Neuronal stem cell (in vitro differentiated cells): ENCODE measurements at regions not wholly inside any gene's neighbourhood (a gene's known extent, or its start where the extent isn't known, plus 50 kb on each side); places are given as distances from the start of the nearest gene placed in this dataset.

Experiments used
- DNase-seq: peaks from one replicate; pipeline ENCODE4 v3.0.0-alpha.2; 2013; ENCODE audit warnings: low spot score
- H2AFZ ChIP-seq: one replicate; pipeline ENCODE4 v1.6.1; 2013; ENCODE audit warnings: mild to moderate bottlenecking, low read length, inconsistent platforms
- H2AK5ac ChIP-seq: 2 replicates; pipeline ENCODE4 v1.6.1; 2013; ENCODE audit warnings: low read depth, mild to moderate bottlenecking, inconsistent platforms, low read length, moderate library complexity, mixed read lengths
- H2BK120ac ChIP-seq: 2 replicates; pipeline ENCODE4 v1.6.1; 2013; ENCODE audit warnings: low read depth, mild to moderate bottlenecking, inconsistent platforms, low read length, moderate library complexity, mixed read lengths
- H2BK12ac ChIP-seq: one replicate; pipeline ENCODE4 v1.6.1; 2013; ENCODE audit warnings: low read length, inconsistent platforms
- H2BK15ac ChIP-seq: 2 replicates; pipeline ENCODE4 v1.6.1; 2013; ENCODE audit warnings: mild to moderate bottlenecking, low read length, inconsistent platforms, mixed read lengths
- H2BK5ac ChIP-seq: one replicate; pipeline ENCODE4 v1.6.1; 2013; ENCODE audit warnings: inconsistent platforms, mild to moderate bottlenecking, low read length, moderate library complexity
- H3K14ac ChIP-seq: one replicate; pipeline ENCODE4 v1.6.1; 2013; ENCODE audit warnings: low read length, inconsistent platforms
- H3K18ac ChIP-seq: 2 replicates; pipeline ENCODE4 v1.6.1; 2013; ENCODE audit warnings: low read length, inconsistent platforms
- H3K23ac ChIP-seq: 2 replicates; pipeline ENCODE4 v1.6.1; 2013; ENCODE audit warnings: low read depth, mild to moderate bottlenecking, mixed read lengths, low read length, inconsistent platforms; ENCODE audit not compliant: poor library complexity
- H3K27ac ChIP-seq: replicated peaks from 3 replicates; pipeline ENCODE4 v1.5.1; 2013; ENCODE audit warnings: low read length, inconsistent platforms
- H3K27me3 ChIP-seq, 3 experiments: 2 replicates each; pipeline ENCODE4 v1.6.1; 2013; ENCODE audit warnings: low read length in 3 of 3, mild to moderate bottlenecking in 2 of 3, inconsistent platforms in 1 of 3, low read depth in 1 of 3, mixed read lengths in 1 of 3, moderate library complexity in 1 of 3; ENCODE audit not compliant: control insufficient read depth in 3 of 3, insufficient read depth in 3 of 3
- H3K36me3 ChIP-seq, 2 donors: replicated peaks in 1 of 2; 2 replicates each; pipeline ENCODE4 v1.6.1; 2013; ENCODE audit warnings: low read length in 2 of 2; ENCODE audit not compliant: control insufficient read depth in 2 of 2, insufficient read depth in 2 of 2
- H3K4ac ChIP-seq: 2 replicates; pipeline ENCODE4 v1.6.1; 2013; ENCODE audit warnings: inconsistent platforms, mild to moderate bottlenecking, low read length, moderate library complexity
- H3K4me1 ChIP-seq, 2 donors: 1 replicate in 1 of 2; 2 replicates in 1 of 2; pipeline ENCODE4 v1.6.1; 2013; ENCODE audit warnings: low read length in 2 of 2, low read depth in 1 of 2; ENCODE audit not compliant: control insufficient read depth in 2 of 2, insufficient read depth in 1 of 2
- H3K4me2 ChIP-seq: one replicate; pipeline ENCODE4 v1.6.1; 2013; ENCODE audit warnings: mild to moderate bottlenecking, low read length, inconsistent platforms; ENCODE audit not compliant: insufficient read depth, poor library complexity, severe bottlenecking
- H3K4me3 ChIP-seq, 2 donors: 2 replicates each; pipeline ENCODE4 v1.5.1; 2013; ENCODE audit warnings: low read length in 2 of 2, mild to moderate bottlenecking in 2 of 2, inconsistent platforms in 1 of 2, moderate library complexity in 1 of 2
- H3K79me1 ChIP-seq: one replicate; pipeline ENCODE4 v1.6.1; 2013; ENCODE audit warnings: low read depth, mild to moderate bottlenecking, inconsistent platforms, low read length, moderate library complexity
- H3K9ac ChIP-seq: one replicate; pipeline ENCODE4 v1.6.1; 2013; ENCODE audit warnings: mild to moderate bottlenecking, low read depth, low read length, inconsistent platforms; ENCODE audit not compliant: poor library complexity
- H3K9me3 ChIP-seq, 2 donors: replicated peaks in 1 of 2; 2 replicates each; pipeline versions ENCODE3 to v1.6.1; 2013; ENCODE audit warnings: low read length in 2 of 2, mild to moderate bottlenecking in 2 of 2, inconsistent platforms in 1 of 2, low read depth in 1 of 2, mixed read lengths in 1 of 2, moderate library complexity in 1 of 2; ENCODE audit not compliant: control insufficient read depth in 2 of 2, insufficient read depth in 1 of 2
- H4K8ac ChIP-seq: one replicate; pipeline ENCODE4 v1.6.1; 2013; ENCODE audit warnings: low read depth, mild to moderate bottlenecking, inconsistent platforms, low read length, moderate library complexity
- H4K91ac ChIP-seq: one replicate; pipeline ENCODE4 v1.6.1; 2013; ENCODE audit warnings: low read length, low read depth, mild to moderate bottlenecking, inconsistent platforms; ENCODE audit not compliant: poor library complexity
- WGBS, 2 donors: extraction: QIAGEN DNeasy Blood & Tissue Kit; methylation state at CpG; one replicate each; pipeline ENCODE4 v1.1.7; 2013; ENCODE audit warnings: missing lambda C conversion rate in 2 of 2, mixed read lengths in 1 of 2; ENCODE audit not compliant: insufficient read length in 2 of 2, insufficient replicate concordance in 1 of 2; ENCODE audit errors: extremely low coverage in 2 of 2; 5-methylcytosine and 5-hydroxymethylcytosine counted together

- Histone ChIP-seq H3K4ac (no peak overlapping the region), H3K9me3 (peaks cover 0 to 4% of the 10 kb centered on the region in 2 donors), H2BK120ac (no peak overlapping the region), H2BK15ac (no peak overlapping the region), H3K27me3 (no peaks in the 10 kb centered on the region), H3K4me2 (no peak overlapping the region), H4K8ac (no peak overlapping the region), H4K91ac (no peak overlapping the region), H2BK5ac (no peak overlapping the region), H3K36me3 (no peaks in the 10 kb centered on the region), H2AK5ac (no peak overlapping the region), H3K79me1 (no peaks in the 10 kb centered on the region), H2AFZ (no peak overlapping the region), H3K23ac (no peak overlapping the region), H3K4me3 (no peak overlapping the region), H3K14ac (no peak overlapping the region), H3K9ac (no peak overlapping the region), H3K4me1 (peaks cover 4 to 18% of the 10 kb centered on the region in 2 donors), H2BK12ac (no peak overlapping the region), H3K27ac (no peak overlapping the region), H3K18ac (no peak overlapping the region)
- no CpG with 5 or more reads among the region's 4 CpGs for WGBS, 2 donors
- DNase-seq = no peak
These were observed 131.6 kb upstream of the PLEKHG7 start for GRCh38 chr12:92571169-92571568.

GRCh38 chr12:92570056-92570753, 132.6 kb upstream of the PLEKHG7 start:
- H3K27me3 ChIP-seq = no peaks in the 10 kb centered on the region
- H2BK120ac ChIP-seq = no peak overlapping the region
- H3K27ac ChIP-seq = no peak overlapping the region
- H4K91ac ChIP-seq = no peak overlapping the region
- no peak overlapping the region for H3K14ac ChIP-seq
- no peak overlapping the region for H3K9ac ChIP-seq
- H3K23ac ChIP-seq = no peak overlapping the region
- WGBS, 2 donors = no CpG with 5 or more reads among the region's 4 CpGs
- no peak overlapping the region for H2BK15ac ChIP-seq
- H3K4ac ChIP-seq = no peak overlapping the region
- peaks cover 0 to 8% of the 10 kb centered on the region in 2 donors for H3K9me3 ChIP-seq
- no peak overlapping the region for H3K4me3 ChIP-seq
- no peak overlapping the region for H2BK5ac ChIP-seq
- H2AK5ac ChIP-seq = no peak overlapping the region
- H3K18ac ChIP-seq = no peak overlapping the region
- peak overlapping the region; percentile 30 for H2AFZ ChIP-seq
- DNase-seq = peak; percentile 89
- H4K8ac ChIP-seq = no peak overlapping the region
- H3K36me3 ChIP-seq = no peaks in the 10 kb centered on the region
- H3K4me1 ChIP-seq = peaks cover 4 to 17% of the 10 kb centered on the region in 2 donors
- no peak overlapping the region for H2BK12ac ChIP-seq
- H3K4me2 ChIP-seq = no peak overlapping the region
- no peaks in the 10 kb centered on the region for H3K79me1 ChIP-seq

- H2BK120ac ChIP-seq = no peak overlapping the region
- no peak overlapping the region for H3K14ac ChIP-seq
- no peak overlapping the region for H3K23ac ChIP-seq
- no CpG with 5 or more reads among the region's 2 CpGs for WGBS, 2 donors
- no peaks in the 10 kb centered on the region for H3K36me3 ChIP-seq
- H3K4me1 ChIP-seq = peaks cover 2 to 10% of the 10 kb centered on the region in 2 donors
- H3K27ac ChIP-seq = no peak overlapping the region
- H2BK15ac ChIP-seq = no peak overlapping the region
- H3K9ac ChIP-seq = no peak overlapping the region
- no peaks in the 10 kb centered on the region for H3K27me3 ChIP-seq
- H3K4ac ChIP-seq = no peak overlapping the region
- H3K79me1 ChIP-seq = no peaks in the 10 kb centered on the region
- no peak overlapping the region for H4K91ac ChIP-seq
- no peak for DNase-seq
- no peak overlapping the region for H2BK5ac ChIP-seq
- no peak overlapping the region for H2AFZ ChIP-seq
- H3K4me3 ChIP-seq = no peak overlapping the region
- H3K9me3 ChIP-seq = peaks cover 0 to 8% of the 10 kb centered on the region in 2 donors
- no peak overlapping the region for H2AK5ac ChIP-seq
- H4K8ac ChIP-seq = no peak overlapping the region
- H3K4me2 ChIP-seq = no peak overlapping the region
- H2BK12ac ChIP-seq = no peak overlapping the region
- H3K18ac ChIP-seq = no peak overlapping the region
These were observed 134.1 kb upstream of the PLEKHG7 start for GRCh38 chr12:92568691-92569090.

GRCh38 chr12:92566448-92567019, 136.3 kb upstream of the PLEKHG7 start:
- no peak overlapping the region for H3K23ac ChIP-seq
- H4K8ac ChIP-seq = no peak overlapping the region
- H3K27ac ChIP-seq = no peak overlapping the region
- H2AFZ ChIP-seq = no peak overlapping the region
- no peak overlapping the region for H3K9ac ChIP-seq
- H2BK12ac ChIP-seq = no peak overlapping the region
- H3K79me1 ChIP-seq = no peaks in the 10 kb centered on the region
- no peak overlapping the region for H2BK120ac ChIP-seq
- no peak for DNase-seq
- no peak overlapping the region for H3K4me2 ChIP-seq
- H2BK15ac ChIP-seq = no peak overlapping the region
- H3K36me3 ChIP-seq = no peaks in the 10 kb centered on the region
- H3K14ac ChIP-seq = no peak overlapping the region
- H3K9me3 ChIP-seq = peaks cover 0 to 4% of the 10 kb centered on the region in 2 donors
- H4K91ac ChIP-seq = no peak overlapping the region
- H2BK5ac ChIP-seq = no peak overlapping the region
- H3K27me3 ChIP-seq = no peaks in the 10 kb centered on the region
- H3K4me3 ChIP-seq = no peak overlapping the region
- no peak overlapping the region for H2AK5ac ChIP-seq
- H3K4me1 ChIP-seq = peaks cover 2 to 10% of the 10 kb centered on the region in 2 donors
- H3K4ac ChIP-seq = no peak overlapping the region
- no peak overlapping the region for H3K18ac ChIP-seq
